ENCODE measurements at regions not wholly inside any gene's neighbourhood (a gene's known extent, or its start where the extent isn't known, plus 50 kb on each side); places are given as distances from the start of the nearest gene placed in this dataset.

DNA sequence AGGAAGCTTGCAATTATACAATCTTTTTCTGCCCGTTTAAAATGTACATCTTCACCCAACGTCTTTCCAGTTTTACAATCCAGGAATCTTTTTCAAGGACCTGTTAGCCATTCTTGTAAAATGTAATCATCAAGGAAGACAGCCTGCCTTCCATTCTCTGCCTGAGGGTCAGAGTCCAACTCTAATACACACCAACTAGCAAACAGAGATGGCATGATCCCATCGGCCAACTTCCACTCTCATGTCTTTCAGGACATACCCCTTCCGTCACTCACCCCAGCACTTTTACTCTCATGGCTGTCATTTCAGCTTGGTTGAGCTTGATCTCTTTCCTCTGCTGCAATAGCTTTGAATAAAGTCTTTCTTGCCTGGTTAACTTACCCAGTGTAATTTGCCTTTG is 172.5 kb upstream of the NETO1 start:
- H3K27ac ChIP-seq, result peak overlapping the region; percentile 57
- TF ChIP-seq, protein P1, sequence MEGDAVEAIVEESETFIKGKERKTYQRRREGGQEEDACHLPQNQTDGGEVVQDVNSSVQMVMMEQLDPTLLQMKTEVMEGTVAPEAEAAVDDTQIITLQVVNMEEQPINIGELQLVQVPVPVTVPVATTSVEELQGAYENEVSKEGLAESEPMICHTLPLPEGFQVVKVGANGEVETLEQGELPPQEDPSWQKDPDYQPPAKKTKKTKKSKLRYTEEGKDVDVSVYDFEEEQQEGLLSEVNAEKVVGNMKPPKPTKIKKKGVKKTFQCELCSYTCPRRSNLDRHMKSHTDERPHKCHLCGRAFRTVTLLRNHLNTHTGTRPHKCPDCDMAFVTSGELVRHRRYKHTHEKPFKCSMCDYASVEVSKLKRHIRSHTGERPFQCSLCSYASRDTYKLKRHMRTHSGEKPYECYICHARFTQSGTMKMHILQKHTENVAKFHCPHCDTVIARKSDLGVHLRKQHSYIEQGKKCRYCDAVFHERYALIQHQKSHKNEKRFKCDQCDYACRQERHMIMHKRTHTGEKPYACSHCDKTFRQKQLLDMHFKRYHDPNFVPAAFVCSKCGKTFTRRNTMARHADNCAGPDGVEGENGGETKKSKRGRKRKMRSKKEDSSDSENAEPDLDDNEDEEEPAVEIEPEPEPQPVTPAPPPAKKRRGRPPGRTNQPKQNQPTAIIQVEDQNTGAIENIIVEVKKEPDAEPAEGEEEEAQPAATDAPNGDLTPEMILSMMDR (IDR thresholded peaks at IDR 0.05), result no peak
- TF ChIP-seq ZFX (IDR thresholded peaks at IDR 0.05; ENCODE audit: borderline replicate concordance), result no peak

DNA sequence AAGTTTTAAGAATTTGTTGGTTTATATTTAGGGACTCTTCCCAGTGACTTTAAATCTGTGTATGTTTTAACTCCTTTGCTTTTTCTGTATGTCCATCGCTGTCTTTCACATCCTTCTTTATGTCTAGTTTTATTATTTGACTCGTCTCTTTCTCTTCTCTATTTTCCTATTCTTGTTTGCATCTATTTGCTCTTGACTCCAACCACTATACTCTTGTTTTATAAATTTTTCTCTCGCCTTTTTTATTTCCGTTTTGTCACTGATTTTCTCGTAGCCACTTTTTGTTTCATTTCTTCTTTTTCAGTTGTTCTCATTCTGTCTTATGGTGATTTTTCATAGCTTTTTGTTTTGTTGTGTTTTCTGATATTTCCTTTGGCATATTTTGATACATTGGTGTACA is 170.5 kb upstream of the NETO1 start:
- no peak for TF ChIP-seq ZFX (IDR thresholded peaks at IDR 0.05; ENCODE audit: borderline replicate concordance)
- TF ChIP-seq, protein P1 (IDR thresholded peaks at IDR 0.05), result no peak
- no peak overlapping the region for H3K27ac ChIP-seq

DNA sequence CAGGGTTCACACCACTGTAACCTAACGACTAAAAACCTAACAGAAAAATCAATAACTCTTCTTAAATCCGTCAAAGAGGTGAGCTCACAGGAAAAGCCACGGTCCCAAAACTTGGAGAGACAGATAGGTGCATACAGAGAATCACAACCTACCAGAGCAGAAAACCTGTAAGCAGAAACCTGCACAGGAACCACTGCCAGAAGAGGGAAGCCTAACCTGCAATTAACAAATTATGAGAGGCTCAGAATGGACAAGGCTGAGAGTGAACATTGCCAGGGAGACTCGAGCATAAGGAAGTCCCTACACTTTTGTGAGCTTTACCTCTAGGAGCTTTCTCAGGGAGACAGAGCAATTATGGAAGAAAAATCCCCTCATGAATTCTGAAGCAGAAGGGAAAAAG is 156.2 kb upstream of the NETO1 start:
- TF ChIP-seq ZFX (IDR thresholded peaks at IDR 0.05; ENCODE audit: borderline replicate concordance), result no peak
- TF ChIP-seq, protein P1 (IDR thresholded peaks at IDR 0.05), result no peak
- no peak overlapping the region for H3K27ac ChIP-seq

DNA sequence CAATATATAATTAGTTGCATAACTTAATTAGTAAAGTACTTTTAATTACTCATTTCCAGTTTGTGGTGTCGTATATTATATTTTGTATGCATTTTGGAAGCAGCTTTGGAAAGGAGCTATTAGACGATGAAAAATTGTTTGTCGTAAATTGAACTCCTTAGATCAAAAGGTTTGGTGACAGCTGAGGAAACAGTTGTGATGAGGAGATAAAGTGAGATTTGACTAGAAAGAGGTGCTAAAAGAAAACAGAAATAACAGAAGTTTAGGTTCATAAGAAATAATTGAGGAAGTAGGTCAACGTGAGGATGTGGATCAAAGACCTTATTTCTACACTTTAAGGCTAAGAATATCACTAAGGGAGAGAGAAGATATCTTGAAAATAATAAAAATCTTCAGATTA is 141.9 kb upstream of the NETO1 start:
- TF ChIP-seq ZFX (IDR thresholded peaks at IDR 0.05; ENCODE audit: borderline replicate concordance), result no peak
- TF ChIP-seq, protein P1 (IDR thresholded peaks at IDR 0.05), result no peak
- no peak overlapping the region for H3K27ac ChIP-seq

DNA sequence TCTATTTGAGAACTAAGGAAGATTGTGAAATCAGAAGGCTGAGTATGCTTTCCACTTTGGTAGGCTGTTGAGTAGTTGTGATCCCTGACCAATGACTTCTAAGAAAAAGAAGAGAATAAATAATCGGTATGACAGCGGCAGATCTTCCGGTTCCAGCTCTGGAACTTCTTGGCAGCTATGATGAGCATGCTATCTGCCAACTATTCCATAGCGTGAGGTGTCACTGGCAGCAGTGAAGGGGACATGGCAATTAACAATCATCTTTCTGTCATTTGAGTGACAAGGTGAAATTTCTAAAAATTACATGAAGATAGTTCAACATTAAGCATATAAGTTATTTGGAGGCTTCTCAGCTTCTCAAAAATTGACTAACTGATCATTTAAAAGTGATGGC is 140.1 kb upstream of the NETO1 start:
- TF ChIP-seq ZFX (IDR thresholded peaks at IDR 0.05; ENCODE audit: borderline replicate concordance), result no peak
- TF ChIP-seq, protein P1 (IDR thresholded peaks at IDR 0.05), result no peak
- H3K27ac ChIP-seq, result no peak overlapping the region

DNA sequence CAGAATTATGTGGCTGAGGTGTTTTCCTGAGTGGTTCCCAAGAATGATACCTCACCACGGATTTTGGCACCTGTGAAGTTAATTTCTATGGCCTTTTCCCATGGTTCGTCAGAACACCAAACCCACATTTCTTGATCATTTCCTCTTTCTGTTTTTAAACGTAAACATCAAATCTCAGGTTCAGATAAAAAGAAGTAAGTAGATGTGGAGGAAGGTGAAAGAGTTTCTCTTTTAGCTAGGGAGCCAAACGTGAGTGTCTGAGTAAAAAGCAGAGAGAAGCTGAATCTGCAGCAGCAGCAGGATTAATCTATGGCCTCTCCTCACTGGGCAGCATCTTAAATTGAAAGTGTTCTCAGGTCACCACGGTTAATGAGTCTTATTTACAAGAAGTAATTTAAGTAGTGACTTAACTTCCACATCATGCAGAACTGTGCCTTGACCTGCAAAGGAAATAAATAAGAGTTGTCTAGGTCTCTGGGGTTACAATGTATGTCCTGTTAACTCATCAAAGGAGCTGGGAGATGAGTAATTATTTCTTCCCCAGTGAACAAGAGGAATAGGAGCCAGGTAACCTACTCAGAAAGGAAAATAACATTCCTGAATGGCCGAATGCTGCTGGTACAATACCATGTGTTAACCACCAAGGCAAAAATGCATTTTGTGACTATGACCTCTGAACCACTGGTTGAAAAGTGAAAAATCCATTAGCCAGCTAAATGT is 139.6 kb upstream of the NETO1 start:
- H3K27ac ChIP-seq, result no peak overlapping the region
- no peak for TF ChIP-seq ZFX (IDR thresholded peaks at IDR 0.05; ENCODE audit: borderline replicate concordance)
- TF ChIP-seq, protein P1 (IDR thresholded peaks at IDR 0.05), result no peak

DNA sequence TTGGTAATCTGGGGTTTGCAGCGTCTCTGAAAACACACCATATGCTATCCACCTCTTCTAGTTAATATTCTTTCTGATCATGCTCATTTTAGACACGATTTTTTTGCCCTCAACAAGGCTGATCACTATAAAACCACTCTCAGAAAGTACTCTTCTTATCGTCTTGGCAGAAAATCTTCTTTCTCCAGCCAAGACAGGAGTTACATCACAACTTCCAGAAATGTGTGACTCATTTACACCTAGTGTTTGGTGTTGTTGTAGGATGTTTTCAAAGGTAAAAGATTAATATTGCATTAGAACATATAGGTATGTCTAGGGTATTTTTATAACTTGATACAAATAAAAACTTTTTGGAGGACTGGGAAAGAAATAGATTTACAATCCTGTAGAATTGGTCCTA is 138.5 kb upstream of the NETO1 start:
- no peak overlapping the region for H3K27ac ChIP-seq
- no peak for TF ChIP-seq ZFX (IDR thresholded peaks at IDR 0.05; ENCODE audit: borderline replicate concordance)
- TF ChIP-seq, protein P1 (IDR thresholded peaks at IDR 0.05), result no peak

Data from 22Rv1 (cell line).